Esophagus muscularis mucosa (tissue), 3 donors: ENCODE measurements at regions not wholly inside any gene's neighbourhood (a gene's known extent, or its start where the extent isn't known, plus 50 kb on each side); places are given as distances from the start of the nearest gene placed in this dataset.

Experiments
- POLR2AphosphoS5 ChIP-seq, 2 donors: sonication (generic); formaldehyde crosslinking; IDR thresholded peaks; one replicate each; pipeline ENCODE4 v1.6.1; 2017; ENCODE audit warnings: antibody characterized with exemption in 2 of 2
- TF ChIP-seq, protein P1 (sequence below), 3 experiments: fragments of 200-600 bp in 2 of 3; fragments of 450-650 bp in 1 of 3; sonication (generic) in 2 of 3; IDR thresholded peaks; one replicate each; pipeline ENCODE4 v1.5.1; 2017 to 2019; ENCODE audit warnings: antibody characterized with exemption in 3 of 3, mild to moderate bottlenecking in 2 of 3, moderate library complexity in 1 of 3

DNA sequence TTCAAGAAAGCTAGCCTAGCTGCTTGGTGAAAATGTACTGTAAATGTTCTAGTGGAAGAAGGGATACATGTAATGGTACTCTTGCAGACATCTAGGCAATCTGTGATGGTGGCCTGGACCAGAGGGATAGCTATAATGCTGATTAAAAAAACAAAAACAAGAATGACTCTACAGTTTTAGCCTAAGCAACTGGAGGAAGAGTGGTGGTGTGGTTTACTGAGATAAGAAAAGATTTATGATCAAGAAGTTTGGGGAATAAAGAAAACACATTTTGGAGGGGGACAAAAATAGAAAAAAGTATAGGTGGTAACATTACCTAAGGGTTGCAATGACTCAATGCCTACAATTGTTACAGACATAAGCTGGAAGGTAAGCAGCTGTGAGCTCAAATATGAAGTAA, 1080.7 kb upstream of the CELF4 start:
- no peak for TF ChIP-seq POLR2AphosphoS5 (IDR thresholded peaks at IDR 0.05)
- TF ChIP-seq, protein P1, sequence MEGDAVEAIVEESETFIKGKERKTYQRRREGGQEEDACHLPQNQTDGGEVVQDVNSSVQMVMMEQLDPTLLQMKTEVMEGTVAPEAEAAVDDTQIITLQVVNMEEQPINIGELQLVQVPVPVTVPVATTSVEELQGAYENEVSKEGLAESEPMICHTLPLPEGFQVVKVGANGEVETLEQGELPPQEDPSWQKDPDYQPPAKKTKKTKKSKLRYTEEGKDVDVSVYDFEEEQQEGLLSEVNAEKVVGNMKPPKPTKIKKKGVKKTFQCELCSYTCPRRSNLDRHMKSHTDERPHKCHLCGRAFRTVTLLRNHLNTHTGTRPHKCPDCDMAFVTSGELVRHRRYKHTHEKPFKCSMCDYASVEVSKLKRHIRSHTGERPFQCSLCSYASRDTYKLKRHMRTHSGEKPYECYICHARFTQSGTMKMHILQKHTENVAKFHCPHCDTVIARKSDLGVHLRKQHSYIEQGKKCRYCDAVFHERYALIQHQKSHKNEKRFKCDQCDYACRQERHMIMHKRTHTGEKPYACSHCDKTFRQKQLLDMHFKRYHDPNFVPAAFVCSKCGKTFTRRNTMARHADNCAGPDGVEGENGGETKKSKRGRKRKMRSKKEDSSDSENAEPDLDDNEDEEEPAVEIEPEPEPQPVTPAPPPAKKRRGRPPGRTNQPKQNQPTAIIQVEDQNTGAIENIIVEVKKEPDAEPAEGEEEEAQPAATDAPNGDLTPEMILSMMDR (IDR thresholded peaks at IDR 0.05): no peak
